ENCODE measurements at regions not wholly inside any gene's neighbourhood (a gene's known extent, or its start where the extent isn't known, plus 50 kb on each side); places are given as distances from the start of the nearest gene placed in this dataset.

DNA sequence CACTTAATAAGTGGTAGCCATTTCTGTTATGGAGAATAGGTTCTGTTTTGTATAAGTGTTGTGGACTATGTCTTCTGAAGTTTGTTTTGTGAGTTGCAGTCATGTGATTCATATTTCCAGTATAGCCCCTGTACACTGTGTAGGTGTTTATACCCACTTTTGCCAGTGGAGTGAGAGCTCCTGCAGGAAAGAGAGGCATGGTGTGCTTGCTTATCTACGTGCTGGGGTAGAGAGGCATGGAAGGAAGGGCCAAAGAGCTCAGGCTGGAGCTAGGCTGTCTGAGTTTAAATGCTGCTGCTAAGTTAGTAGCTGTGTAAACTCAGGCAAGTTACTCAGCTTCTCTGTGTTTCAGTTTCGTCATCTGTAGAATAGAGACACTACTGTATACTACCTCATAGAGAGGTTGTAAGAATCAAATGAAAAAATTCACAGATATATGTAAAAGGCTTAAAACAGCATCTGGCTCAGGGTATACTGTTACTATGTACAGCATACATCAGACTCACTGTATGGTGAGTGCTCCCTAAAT is 88.2 kb upstream of the SLC38A2 start:
- no peak for TF ChIP-seq CTCF (IDR thresholded peaks at IDR 0.05 in 4 of 5, conservative IDR thresholded peaks at IDR 0.05 in 1 of 5)
- no peak for TF ChIP-seq POLR2A (IDR thresholded peaks at IDR 0.05)
